ENCODE measurements at regions not wholly inside any gene's neighbourhood (a gene's known extent, or its start where the extent isn't known, plus 50 kb on each side); places are given as distances from the start of the nearest gene placed in this dataset.

- DNase-seq, result no peak
- intact Hi-C loops (cut with DNase I; ENCODE audit: low total_unique reads), result no loop called here
- no peak for TF ChIP-seq CTCF (IDR thresholded peaks at IDR 0.05)
- TF ChIP-seq POLR2A (IDR thresholded peaks at IDR 0.05), result no peak
- Histone ChIP-seq H3K4me1 (no peaks in the 10 kb centered on the region), H3K9me3 (no peaks in the 10 kb centered on the region), H3K36me3 (ENCODE audit: low read depth, missing control alignments) (no peaks in the 10 kb centered on the region), H3K27ac (no peak overlapping the region), H3K4me3 (no peak overlapping the region), H3K27me3 (no peaks in the 10 kb centered on the region)
- WGBS, 2 donors, result 91 to 93% methylated on average over 1 of the region's 1 CpG
These were observed 314.2 kb upstream of the MCTP2 start for GRCh38 chr15:93917181-93917580.

- Histone ChIP-seq H3K9me3 (no peaks in the 10 kb centered on the region), H3K4me3 (no peak overlapping the region), H3K36me3 (ENCODE audit: low read depth, missing control alignments) (no peaks in the 10 kb centered on the region), H3K4me1 (no peaks in the 10 kb centered on the region), H3K27me3 (no peaks in the 10 kb centered on the region), H3K27ac (no peak overlapping the region)
- 88 to 90% methylated on average over 3 of the region's 3 CpGs for WGBS, 2 donors
- intact Hi-C loops (cut with DNase I; ENCODE audit: low total_unique reads), result no loop called here
- DNase-seq, result no peak
- TF ChIP-seq CTCF (IDR thresholded peaks at IDR 0.05) (no peak), POLR2A (IDR thresholded peaks at IDR 0.05) (no peak)
These were observed 317.5 kb upstream of the MCTP2 start for GRCh38 chr15:93913871-93914270.

GRCh38 chr15:93913310-93913709, 318.1 kb upstream of the MCTP2 start:
- no peak for DNase-seq
- intact Hi-C loops (cut with DNase I; ENCODE audit: low total_unique reads), result no loop called here
- Histone ChIP-seq H3K27ac (no peak overlapping the region), H3K4me3 (no peak overlapping the region), H3K36me3 (ENCODE audit: low read depth, missing control alignments) (no peaks in the 10 kb centered on the region), H3K27me3 (no peaks in the 10 kb centered on the region), H3K9me3 (no peaks in the 10 kb centered on the region), H3K4me1 (no peaks in the 10 kb centered on the region)
- no peak for TF ChIP-seq CTCF (IDR thresholded peaks at IDR 0.05)
- no peak for TF ChIP-seq POLR2A (IDR thresholded peaks at IDR 0.05)
- 76 to 81% methylated on average over 2 of the region's 2 CpGs for WGBS, 2 donors

GRCh38 chr15:93900476-93901400, 330.6 kb upstream of the MCTP2 start:
- no peaks in the 10 kb centered on the region for H3K9me3 ChIP-seq
- no peak overlapping the region for H3K27ac ChIP-seq
- 45 to 78% methylated on average over 16 to 33 of the region's 39 CpGs for WGBS, 2 donors
- H3K36me3 ChIP-seq (ENCODE audit: low read depth, missing control alignments), result no peaks in the 10 kb centered on the region
- no peaks in the 10 kb centered on the region for H3K4me1 ChIP-seq
- intact Hi-C loops (cut with DNase I; ENCODE audit: low total_unique reads), result no loop called here
- no peaks in the 10 kb centered on the region for H3K27me3 ChIP-seq
- no peak for TF ChIP-seq CTCF (IDR thresholded peaks at IDR 0.05)
- TF ChIP-seq POLR2A (IDR thresholded peaks at IDR 0.05), result no peak
- peak overlapping the region; percentile 36 to 55 for H3K4me3 ChIP-seq
- peak; percentile 75 for DNase-seq

- Histone ChIP-seq H3K36me3 (ENCODE audit: low read depth, missing control alignments) (no peaks in the 10 kb centered on the region), H3K4me3 (peak overlapping the region; percentile 36 to 55), H3K27me3 (no peaks in the 10 kb centered on the region), H3K27ac (no peak overlapping the region), H3K4me1 (no peaks in the 10 kb centered on the region), H3K9me3 (no peaks in the 10 kb centered on the region)
- DNase-seq, result no peak
- intact Hi-C loops (cut with DNase I; ENCODE audit: low total_unique reads), result no loop called here
- 77 to 84% methylated on average over 9 to 15 of the region's 17 CpGs for WGBS, 2 donors
- TF ChIP-seq CTCF (IDR thresholded peaks at IDR 0.05), result no peak
These were observed 331.5 kb upstream of the MCTP2 start for GRCh38 chr15:93899817-93900216.

Measured in testis (tissue), 2 donors.